ENCODE measurements at regions not wholly inside any gene's neighbourhood (a gene's known extent, or its start where the extent isn't known, plus 50 kb on each side); places are given as distances from the start of the nearest gene placed in this dataset.
"Not testable (repeated sequence)": the region's sequence is repeated elsewhere in the genome, so short reads cannot be mapped to it uniquely, and the experiment has no call there.

GRCh38 chr10:38362514-38362913 lies 268.4 kb downstream of the ZNF37A start:
- not testable (repeated sequence) for DNase-seq (ENCODE audit: low read depth)

- not testable (repeated sequence) for DNase-seq (ENCODE audit: low read depth)
Observed at GRCh38 chr10:38364073-38364472, 269.9 kb downstream of the ZNF37A start.

GRCh38 chr10:38365917-38366316 lies 271.8 kb downstream of the ZNF37A start:
- DNase-seq (ENCODE audit: low read depth): not testable (repeated sequence)

GRCh38 chr10:38383800-38384199 lies 289.7 kb downstream of the ZNF37A start:
- not testable (repeated sequence) for DNase-seq (ENCODE audit: low read depth)

- not testable (repeated sequence) for DNase-seq (ENCODE audit: low read depth)
Observed at GRCh38 chr10:38386869-38387268, 292.7 kb downstream of the ZNF37A start.

GRCh38 chr10:38390725-38391124 lies 296.6 kb downstream of the ZNF37A start:
- DNase-seq (ENCODE audit: low read depth): not testable (repeated sequence)

- DNase-seq (ENCODE audit: low read depth): not testable (repeated sequence)
Observed at GRCh38 chr10:38395465-38395864, 301.3 kb downstream of the ZNF37A start.

GRCh38 chr10:38396178-38396954 lies 302.2 kb downstream of the ZNF37A start:
- not testable (repeated sequence) for DNase-seq (ENCODE audit: low read depth)

GRCh38 chr10:38401565-38401964 lies 307.4 kb downstream of the ZNF37A start:
- not testable (repeated sequence) for DNase-seq (ENCODE audit: low read depth)

- peak; percentile 85 for DNase-seq (ENCODE audit: low read depth)
Observed at GRCh38 chr10:38402442-38403346, 308.6 kb downstream of the ZNF37A start.

GRCh38 chr10:38403347-38404117 lies 309.4 kb downstream of the ZNF37A start:
- DNase-seq (ENCODE audit: low read depth): not testable (repeated sequence)

GRCh38 chr10:38423634-38424033 lies 329.5 kb downstream of the ZNF37A start:
- not testable (repeated sequence) for DNase-seq (ENCODE audit: low read depth)

GRCh38 chr10:38430242-38430641 lies 336.1 kb downstream of the ZNF37A start:
- DNase-seq (ENCODE audit: low read depth): not testable (repeated sequence)

GRCh38 chr10:38437359-38437758 lies 343.2 kb downstream of the ZNF37A start:
- not testable (repeated sequence) for DNase-seq (ENCODE audit: low read depth)

GRCh38 chr10:38448614-38449355 lies 354.6 kb downstream of the ZNF37A start:
- not testable (repeated sequence) for DNase-seq (ENCODE audit: low read depth)

- DNase-seq (ENCODE audit: low read depth): not testable (repeated sequence)
Observed at GRCh38 chr10:38449618-38450017, 355.5 kb downstream of the ZNF37A start.

- not testable (repeated sequence) for DNase-seq (ENCODE audit: low read depth)
Observed at GRCh38 chr10:38450372-38451057, 356.4 kb downstream of the ZNF37A start.

- not testable (repeated sequence) for DNase-seq (ENCODE audit: low read depth)
Observed at GRCh38 chr10:38451306-38451967, 357.3 kb downstream of the ZNF37A start.
